ENCODE measurements at regions not wholly inside any gene's neighbourhood (a gene's known extent, or its start where the extent isn't known, plus 50 kb on each side); places are given as distances from the start of the nearest gene placed in this dataset.

DNA sequence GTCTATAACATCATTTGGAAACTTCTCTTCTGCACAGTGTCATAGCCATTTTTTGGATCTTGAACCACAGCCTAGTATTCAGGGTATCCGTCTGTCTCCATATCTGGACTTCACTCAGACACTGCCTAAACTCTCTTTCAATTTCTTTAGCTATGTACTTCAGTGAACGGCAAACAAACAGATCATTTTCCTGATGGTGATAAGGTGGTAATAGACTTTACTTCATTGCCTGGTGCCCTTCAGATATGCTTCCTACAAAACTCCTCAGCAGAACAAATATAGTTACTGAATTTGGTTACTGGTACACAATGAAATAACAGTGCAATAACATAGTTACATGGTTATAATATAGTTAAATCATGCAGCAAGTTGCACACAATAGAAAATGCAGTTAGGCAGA, 348.2 kb downstream of the ZSWIM6 start:
- TF ChIP-seq, protein P1, sequence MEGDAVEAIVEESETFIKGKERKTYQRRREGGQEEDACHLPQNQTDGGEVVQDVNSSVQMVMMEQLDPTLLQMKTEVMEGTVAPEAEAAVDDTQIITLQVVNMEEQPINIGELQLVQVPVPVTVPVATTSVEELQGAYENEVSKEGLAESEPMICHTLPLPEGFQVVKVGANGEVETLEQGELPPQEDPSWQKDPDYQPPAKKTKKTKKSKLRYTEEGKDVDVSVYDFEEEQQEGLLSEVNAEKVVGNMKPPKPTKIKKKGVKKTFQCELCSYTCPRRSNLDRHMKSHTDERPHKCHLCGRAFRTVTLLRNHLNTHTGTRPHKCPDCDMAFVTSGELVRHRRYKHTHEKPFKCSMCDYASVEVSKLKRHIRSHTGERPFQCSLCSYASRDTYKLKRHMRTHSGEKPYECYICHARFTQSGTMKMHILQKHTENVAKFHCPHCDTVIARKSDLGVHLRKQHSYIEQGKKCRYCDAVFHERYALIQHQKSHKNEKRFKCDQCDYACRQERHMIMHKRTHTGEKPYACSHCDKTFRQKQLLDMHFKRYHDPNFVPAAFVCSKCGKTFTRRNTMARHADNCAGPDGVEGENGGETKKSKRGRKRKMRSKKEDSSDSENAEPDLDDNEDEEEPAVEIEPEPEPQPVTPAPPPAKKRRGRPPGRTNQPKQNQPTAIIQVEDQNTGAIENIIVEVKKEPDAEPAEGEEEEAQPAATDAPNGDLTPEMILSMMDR (IDR thresholded peaks at IDR 0.05; ENCODE audit: low read length, missing control alignments) = no peak
- no peak overlapping the region for H3K4me3 ChIP-seq (replicated peaks; ENCODE audit: low read depth, low read length)
- DNase-seq (ENCODE audit: low read depth) = no peak

DNA sequence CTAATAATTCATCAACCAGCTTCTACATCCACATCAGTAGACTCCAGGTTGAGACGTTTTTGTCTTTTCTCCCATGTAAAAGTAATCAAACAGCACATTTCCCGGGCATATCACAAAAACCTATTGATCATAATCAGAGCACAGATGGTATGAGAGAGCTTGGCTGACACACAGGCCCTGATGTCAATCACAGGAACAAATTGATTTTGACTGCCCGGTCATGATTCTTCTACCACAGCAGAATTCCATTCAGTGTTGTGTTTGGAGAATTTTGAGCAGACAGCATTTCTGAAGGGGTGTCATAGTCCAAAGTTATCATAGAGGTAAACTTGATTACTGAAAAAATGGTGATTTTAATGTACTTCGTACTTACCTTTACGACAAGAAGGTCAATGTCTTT, 351.1 kb downstream of the ZSWIM6 start:
- TF ChIP-seq, protein P1 (IDR thresholded peaks at IDR 0.05; ENCODE audit: low read length, missing control alignments) = no peak
- no peak overlapping the region for H3K4me3 ChIP-seq (replicated peaks; ENCODE audit: low read depth, low read length)
- DNase-seq (ENCODE audit: low read depth) = no peak

DNA sequence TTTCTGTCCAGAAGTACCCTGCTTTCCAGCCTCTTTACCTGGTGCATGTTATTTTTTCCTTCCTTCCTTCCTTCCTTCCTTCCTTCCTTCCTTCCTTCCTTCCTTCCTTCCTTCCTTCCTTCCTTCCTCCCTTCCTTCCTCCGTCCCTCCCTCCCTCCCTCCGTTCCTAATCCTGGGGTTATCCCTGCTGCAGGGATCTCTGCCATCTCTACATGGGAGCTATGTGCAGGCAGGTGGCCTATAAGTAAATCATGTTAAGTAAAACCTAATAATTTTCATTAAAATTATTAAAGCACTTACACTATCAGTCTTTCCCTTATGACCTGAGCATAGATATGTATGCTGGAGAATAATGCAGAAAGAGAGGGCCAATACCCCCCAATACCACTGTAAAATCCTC, 351.9 kb downstream of the ZSWIM6 start:
- TF ChIP-seq, protein P1 (IDR thresholded peaks at IDR 0.05; ENCODE audit: low read length, missing control alignments) = no peak
- no peak for DNase-seq (ENCODE audit: low read depth)
- no peak overlapping the region for H3K4me3 ChIP-seq (replicated peaks; ENCODE audit: low read depth, low read length)

DNA sequence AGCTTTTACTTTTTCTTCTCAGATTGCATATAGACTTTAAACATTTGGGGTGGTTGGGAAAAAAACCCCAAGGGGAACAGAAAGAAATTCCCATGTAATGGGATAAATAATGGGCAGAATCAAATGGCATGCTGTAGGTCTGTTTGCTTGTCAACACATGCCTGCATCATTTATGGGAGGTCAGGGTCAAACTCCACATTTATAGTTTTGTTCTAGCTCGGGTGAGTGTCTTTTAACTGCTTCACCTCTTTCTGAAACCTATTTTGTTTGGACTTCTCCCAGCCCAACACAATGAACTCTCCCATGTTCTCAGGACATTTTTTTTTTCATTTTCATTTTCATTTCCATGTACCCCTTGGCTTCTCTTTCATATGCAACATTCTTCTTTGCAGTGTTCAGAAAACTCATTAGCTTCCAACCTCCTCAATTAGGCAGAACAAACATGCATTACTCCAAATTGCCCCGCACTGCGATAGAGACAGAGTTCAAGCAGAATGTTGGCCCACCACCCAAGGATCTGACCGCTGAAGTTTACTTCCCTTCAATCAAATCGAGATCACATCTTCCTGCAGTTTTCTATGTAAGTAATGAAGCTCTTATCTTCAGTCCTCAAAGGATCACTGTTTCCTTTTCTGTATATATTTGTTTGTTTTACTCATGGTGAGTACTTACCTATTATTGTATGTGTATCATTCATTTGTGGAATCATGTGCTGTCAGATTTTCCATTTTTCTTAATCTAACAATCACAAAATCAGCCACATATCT, 354.6 kb downstream of the ZSWIM6 start:
- TF ChIP-seq, protein P1 (IDR thresholded peaks at IDR 0.05; ENCODE audit: low read length, missing control alignments) = no peak
- no peak overlapping the region for H3K4me3 ChIP-seq (replicated peaks; ENCODE audit: low read depth, low read length)
- no peak for DNase-seq (ENCODE audit: low read depth)

DNA sequence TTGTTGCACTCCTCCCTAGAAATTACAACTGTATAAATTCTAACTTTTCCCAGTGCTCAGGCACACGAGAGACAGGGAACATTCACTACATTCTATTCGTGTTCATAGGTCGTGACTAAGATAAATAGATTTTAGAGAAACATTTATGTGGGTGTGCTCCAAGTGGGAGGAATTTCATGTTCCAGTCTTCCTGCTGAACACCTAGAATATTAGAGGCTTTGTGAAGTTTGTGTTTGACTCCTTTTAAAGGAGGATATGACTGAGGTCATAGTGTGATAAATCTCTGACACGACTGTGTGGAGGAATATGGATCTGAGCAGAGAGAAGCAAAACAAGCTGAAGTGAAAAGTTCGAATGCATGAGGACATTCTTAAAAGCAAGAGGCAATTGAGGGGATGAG, 355.3 kb downstream of the ZSWIM6 start:
- DNase-seq (ENCODE audit: low read depth) = no peak
- TF ChIP-seq, protein P1 (IDR thresholded peaks at IDR 0.05; ENCODE audit: low read length, missing control alignments) = no peak
- no peak overlapping the region for H3K4me3 ChIP-seq (replicated peaks; ENCODE audit: low read depth, low read length)

DNA sequence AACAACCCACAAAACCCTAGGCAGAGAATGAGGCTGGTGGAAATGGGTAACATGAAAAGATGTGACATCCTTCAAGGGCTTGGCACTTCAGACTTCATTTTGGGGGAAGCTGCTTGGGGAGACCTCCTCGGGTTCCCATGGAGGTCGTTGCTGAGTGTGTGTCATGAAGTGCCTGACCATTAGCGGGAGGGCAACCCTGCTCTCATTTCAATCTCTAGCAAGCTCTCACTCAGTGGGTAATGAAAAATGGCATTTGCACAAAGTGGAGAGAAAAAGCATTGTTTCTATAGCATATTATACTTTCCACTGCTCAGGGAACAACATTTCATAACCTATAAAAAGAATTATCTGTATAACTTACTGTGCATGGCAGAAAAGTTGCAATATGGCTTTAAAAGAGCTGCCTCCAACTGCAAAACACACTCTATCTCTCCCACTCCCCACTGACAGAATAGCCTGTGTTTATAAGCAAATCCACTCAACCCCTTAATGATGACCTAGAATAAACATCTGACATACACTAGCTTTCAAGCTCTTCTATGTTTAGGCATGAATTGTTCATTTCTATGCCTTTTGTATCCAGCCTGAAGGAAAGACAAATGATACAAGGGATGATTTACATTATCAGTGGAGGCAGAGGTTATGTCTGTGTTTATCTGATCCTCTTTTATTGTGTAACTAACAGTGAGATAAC, 357.2 kb downstream of the ZSWIM6 start:
- no peak overlapping the region for H3K4me3 ChIP-seq (replicated peaks; ENCODE audit: low read depth, low read length)
- DNase-seq (ENCODE audit: low read depth) = no peak
- TF ChIP-seq, protein P1 (IDR thresholded peaks at IDR 0.05; ENCODE audit: low read length, missing control alignments) = no peak
